Thyroid gland (tissue), 4 donors: ENCODE measurements at regions not wholly inside any gene's neighbourhood (a gene's known extent, or its start where the extent isn't known, plus 50 kb on each side); places are given as distances from the start of the nearest gene placed in this dataset.

Experiments
- CTCF ChIP-seq, 6 experiments: fragments of 200-600 bp in 3 of 6; fragments of 450-650 bp in 3 of 6; sonication (generic) in 3 of 6; IDR thresholded peaks; one replicate each; pipeline ENCODE4 v1.5.1; 2016 to 2019; ENCODE audit warnings: antibody characterized with exemption in 6 of 6, mild to moderate bottlenecking in 2 of 6, inconsistent platforms in 1 of 6, moderate library complexity in 1 of 6
- POLR2A ChIP-seq, 2 donors: fragments of 450-650 bp; IDR thresholded peaks; one replicate each; pipeline ENCODE4 v1.6.1; 2017; ENCODE audit warnings: antibody characterized with exemption in 2 of 2, mild to moderate bottlenecking in 2 of 2, moderate library complexity in 1 of 2

GRCh38 chr3:59654123-59654479 is 604.3 kb upstream of the CFAP20DC start:
- TF ChIP-seq CTCF (IDR thresholded peaks at IDR 0.05) = no peak
- TF ChIP-seq POLR2A (IDR thresholded peaks at IDR 0.05) = no peak
